Activated T-helper 1 cell treated with anti-CD3 and anti-CD28 coated beads, Interleukin-2, amount 50 U/mL, for 16 hours (primary cell): ENCODE measurements at regions not wholly inside any gene's neighbourhood (a gene's known extent, or its start where the extent isn't known, plus 50 kb on each side); places are given as distances from the start of the nearest gene placed in this dataset.

Experiments used
- DNase-seq, 2 donors: peaks; one replicate each; pipeline ENCODE4 v3.0.0-alpha.2; 2020; ENCODE audit warnings: low read depth in 1 of 2, low spot score in 1 of 2

DNA sequence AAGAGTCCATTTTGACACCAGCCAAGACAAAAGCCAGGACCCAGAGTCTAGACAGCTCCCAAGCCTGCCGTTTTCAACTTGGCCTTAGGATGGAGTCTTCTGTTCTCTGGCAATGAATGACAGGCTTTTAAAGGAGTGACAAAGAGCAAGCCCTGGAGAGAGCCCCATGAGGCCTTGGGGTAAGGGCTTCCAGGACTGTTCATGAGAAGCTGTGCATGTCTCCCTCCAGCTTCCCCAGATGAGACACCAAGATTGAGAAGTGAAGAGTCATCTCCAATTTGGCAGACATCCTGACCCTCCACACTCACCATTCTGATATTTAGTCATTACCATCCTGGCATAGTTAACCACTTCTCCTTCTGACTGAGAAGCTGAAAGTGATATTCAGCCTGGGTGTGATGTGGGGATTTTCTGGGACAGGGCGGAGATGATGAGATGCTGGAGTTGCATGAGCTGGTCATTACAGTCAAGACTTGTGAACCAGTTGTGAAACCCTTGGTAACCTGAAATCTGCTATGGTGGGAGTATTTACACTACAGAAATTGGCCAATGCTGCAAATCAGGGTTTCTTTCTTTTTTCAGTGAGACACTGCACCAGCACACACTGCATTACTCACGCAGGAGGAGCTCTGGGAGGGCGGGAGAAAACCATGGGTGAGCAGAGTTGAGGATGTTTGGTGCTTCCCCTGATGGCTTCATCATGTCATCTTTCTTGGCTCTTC lies 77.8 kb downstream of the VCPKMT start:
- DNase-seq = peak in 1 of 2 donors; percentile 56

GRCh38 chr14:50039120-50039517 lies 77.3 kb downstream of the VCPKMT start:
- DNase-seq = no peak

DNA sequence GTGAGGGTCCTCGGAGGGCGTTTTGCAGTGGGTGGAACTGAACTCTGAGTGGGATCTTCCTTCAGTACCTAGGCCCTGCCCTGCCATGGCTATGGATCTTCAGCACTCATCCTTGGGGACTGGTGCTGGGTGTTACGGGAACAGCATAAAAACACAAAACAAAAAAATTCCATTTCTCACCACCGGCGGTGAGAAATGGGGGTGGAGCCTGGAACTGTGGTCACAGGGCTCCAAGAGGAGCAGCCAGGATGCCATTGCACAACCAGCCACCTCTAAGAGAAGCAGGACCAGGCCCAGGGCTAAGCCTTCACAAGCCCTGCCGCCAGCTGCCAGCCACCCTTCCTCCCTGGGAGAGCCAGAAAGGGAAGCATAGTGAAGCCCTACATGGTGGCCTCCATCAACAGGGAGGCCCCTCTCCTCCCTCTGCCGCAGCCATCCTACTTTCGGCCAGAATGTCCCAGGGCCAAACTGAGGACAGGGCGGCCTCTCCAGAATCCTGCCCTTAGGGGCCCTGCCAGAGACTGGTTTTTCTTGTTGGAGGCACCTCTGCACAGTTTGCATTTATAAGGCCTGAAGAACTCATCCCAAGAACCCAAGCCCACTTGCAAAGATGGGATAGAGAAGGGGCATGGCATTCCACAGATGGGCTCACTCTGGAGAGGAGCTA lies 76.5 kb downstream of the VCPKMT start:
- no peak for DNase-seq

DNA sequence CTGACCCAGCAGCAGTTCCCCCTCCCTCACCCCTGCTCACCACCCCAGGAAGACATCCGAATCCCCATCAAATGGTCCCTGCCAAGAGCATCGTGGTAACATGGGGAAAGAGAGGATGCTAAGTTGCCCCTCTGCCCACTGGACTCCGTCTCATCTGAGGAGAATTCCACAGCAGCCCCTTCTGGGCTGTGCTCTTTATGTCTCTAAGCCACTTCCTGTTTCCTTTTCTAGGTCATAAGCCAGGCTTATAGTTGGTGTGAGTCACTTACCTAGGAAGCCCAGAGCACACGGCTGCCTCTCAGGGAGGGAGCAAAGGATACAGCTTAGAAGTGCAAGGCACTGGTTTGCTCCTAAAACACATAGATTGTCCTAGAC lies 76.0 kb downstream of the VCPKMT start:
- no peak for DNase-seq

- no peak for DNase-seq
These were observed 75.4 kb downstream of the VCPKMT start for GRCh38 chr14:50040895-50041465.

GRCh38 chr14:50041980-50042379 lies 74.4 kb downstream of the VCPKMT start:
- DNase-seq = no peak

GRCh38 chr14:50044042-50044651 lies 72.2 kb downstream of the VCPKMT start:
- DNase-seq = no peak

GRCh38 chr14:50045039-50045711 lies 71.2 kb downstream of the VCPKMT start:
- peak; percentile 43 to 53 for DNase-seq

DNA sequence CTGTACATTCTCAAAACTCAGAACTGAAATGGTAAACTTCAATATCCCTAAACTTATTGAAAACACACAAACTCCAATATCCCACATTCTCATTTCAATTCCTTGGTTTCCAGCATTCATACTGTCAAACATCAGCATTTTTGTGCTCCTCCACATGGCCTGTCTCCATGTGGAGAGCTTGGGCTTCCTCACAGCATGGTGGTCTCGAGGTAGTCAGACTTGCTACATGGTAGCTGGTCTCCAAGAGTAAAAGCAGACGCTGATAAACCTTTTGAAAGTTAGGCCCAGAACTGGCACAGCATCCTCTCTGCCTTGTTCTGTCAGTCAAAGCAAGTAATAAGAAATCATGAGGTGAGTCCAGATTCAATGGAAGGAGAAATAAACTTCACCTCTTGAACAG lies 70.5 kb downstream of the VCPKMT start:
- no peak for DNase-seq

- no peak for DNase-seq
These were observed 69.1 kb downstream of the VCPKMT start for GRCh38 chr14:50047274-50047676.

DNA sequence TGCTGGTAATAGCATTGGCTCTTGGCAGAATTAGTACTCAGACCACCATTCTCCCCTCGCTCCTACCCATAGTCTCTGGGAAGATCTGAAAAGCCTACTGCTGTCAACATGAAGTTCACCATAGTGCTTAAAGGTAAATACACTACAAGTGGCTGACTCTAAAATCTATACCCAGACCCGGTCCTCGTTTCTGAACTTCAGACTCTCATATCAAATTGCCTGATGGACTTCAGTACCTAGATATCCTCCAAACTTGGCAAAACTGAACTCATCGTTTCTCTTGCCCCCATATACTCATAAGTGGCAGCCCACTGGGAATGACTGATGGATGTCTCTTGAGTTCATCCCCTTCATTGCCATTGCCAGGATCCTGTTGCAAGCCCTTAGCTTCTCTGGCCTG lies 67.3 kb downstream of the VCPKMT start:
- DNase-seq = no peak

DNA sequence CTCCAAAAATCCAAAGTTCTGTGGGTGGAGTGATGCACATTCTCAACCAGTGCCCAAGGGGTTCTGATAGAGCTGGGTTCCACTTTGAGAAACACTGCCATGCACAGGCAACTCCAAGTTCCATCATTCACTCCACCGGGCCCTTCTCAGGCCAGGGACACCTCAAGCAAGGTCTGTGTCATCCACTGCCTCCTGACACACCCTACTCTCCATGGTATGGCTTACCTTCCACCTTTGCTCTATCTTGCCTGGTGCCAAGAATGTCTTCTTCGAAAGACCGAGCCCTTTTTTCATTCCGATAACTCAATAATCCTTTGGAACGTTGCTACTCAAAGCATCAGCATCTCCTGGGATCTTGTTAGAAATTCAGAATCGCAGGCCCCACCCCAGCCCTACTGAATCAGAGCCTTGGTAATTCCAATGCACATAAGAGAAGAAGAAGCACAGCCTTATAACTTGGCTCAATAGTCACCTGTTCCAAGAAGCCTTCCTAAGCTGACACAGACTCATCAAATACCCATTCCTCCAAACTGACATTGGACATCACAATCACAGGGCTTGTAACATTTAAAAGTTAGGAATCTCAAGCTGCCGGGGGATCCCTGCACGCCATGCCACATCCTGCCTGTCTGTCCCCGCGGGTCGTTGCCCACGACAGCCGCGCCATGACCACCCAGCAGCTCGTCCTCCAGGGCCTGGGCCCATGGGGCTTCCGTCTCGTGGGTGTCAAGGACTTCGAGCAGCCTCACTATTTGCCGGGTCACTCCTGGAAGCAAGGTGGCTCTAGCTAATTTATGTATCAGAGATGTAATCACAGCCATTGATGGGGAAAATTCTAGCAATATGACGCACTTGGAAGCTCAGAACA lies 66.4 kb downstream of the VCPKMT start:
- DNase-seq = no peak

DNA sequence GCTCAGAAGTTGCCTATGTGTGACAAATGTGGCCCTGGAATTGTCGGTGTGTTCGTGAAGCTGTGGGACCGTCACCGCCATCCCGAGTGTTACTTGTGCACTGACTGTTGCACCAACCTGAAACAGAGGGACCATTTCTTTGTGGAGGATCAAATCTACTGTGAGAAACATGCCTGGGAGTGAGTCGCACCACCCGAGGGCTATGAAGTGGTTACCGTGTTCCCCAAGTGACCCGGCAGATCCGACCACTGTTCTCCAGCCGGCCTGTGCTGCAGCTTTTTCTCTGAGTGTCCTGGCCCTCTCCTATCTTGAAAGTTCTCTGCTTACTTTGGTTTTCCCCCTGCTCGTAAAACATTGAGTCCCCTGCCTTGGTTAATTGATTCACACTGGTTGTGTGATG lies 65.3 kb downstream of the VCPKMT start:
- no peak for DNase-seq

DNA sequence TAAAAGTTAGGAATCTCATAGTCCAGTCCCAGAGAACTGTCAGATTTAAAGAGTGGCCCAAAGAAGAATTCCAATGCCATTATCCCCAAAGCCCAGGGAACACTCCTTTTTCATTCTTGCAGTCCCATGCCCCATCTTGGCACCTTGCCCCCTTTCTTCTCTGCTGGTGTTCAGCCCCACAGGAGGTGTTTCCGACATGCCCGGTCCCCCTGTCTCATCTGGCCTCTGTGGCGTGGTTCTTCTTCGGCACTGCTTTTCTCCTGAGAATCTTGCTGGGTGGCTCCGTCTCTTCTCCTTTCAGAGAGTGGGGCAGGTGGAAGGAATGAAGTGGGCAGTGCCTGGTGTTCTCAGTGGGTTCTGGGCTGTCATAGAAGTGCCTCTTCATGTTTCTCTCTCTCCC lies 64.7 kb downstream of the VCPKMT start:
- no peak for DNase-seq

DNA sequence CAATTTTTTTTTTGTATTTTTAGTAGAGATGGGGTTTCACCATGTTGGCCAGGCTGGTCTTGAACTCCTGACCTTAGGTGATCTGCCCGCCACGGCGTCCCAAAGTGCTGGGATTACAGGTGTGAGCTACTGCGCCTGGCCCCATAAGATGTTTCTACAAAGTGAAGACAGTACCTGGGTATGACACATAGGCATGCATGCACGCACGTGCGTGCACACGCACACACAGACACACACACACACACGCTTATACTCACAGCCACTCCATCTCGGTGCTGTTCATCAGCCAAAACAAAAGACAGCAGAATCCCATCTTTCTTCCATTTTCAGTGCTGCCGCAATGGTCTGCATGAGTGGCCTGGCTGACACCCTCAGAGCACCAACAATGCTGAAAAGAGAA lies 63.9 kb downstream of the VCPKMT start:
- no peak for DNase-seq

GRCh38 chr14:50053935-50054334 lies 62.4 kb downstream of the VCPKMT start:
- no peak for DNase-seq

GRCh38 chr14:50055461-50056228 lies 60.7 kb downstream of the VCPKMT start:
- DNase-seq = no peak

DNA sequence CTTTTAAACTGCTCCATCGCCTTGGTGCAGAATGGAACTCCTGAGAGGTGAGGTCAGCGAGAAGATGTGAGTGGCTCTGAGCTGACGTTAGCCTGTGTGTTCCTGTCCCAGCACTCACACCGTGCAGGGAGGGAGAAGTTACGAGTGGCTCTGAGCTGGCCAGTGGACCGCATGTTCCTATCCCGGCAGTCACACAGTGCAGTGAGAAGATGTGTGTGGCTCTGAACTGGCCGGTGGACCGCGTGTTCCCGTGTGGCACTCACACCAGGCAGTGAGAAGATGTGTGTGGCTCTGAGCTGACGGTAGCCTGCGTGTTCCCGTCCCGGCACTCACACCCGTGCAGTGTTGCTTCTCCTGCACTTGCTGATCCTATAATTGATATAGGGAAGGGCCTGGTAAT lies 59.9 kb downstream of the VCPKMT start:
- DNase-seq = no peak

DNA sequence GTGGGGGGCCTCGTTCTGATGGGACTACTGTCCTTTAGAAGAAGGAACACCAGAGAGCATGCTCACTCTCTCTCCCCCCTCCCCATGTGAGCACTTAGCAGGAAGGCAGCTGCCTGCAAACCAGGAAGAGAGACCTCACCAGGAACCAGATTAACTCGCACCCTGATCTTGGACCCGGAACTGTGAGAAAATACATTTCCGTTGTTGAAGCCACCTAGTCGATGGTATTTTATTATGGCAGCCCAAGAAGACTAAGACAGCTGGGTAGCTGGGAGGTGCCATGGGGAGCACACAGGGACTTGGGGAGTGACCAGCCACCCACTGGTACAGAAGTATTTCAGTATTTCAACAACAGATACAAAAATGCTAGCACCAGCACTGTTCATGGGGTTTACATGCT lies 59.0 kb downstream of the VCPKMT start:
- DNase-seq = no peak

GRCh38 chr14:50058113-50058512 lies 58.3 kb downstream of the VCPKMT start:
- no peak for DNase-seq
